ENCODE measurements at regions not wholly inside any gene's neighbourhood (a gene's known extent, or its start where the extent isn't known, plus 50 kb on each side); places are given as distances from the start of the nearest gene placed in this dataset.

DNA sequence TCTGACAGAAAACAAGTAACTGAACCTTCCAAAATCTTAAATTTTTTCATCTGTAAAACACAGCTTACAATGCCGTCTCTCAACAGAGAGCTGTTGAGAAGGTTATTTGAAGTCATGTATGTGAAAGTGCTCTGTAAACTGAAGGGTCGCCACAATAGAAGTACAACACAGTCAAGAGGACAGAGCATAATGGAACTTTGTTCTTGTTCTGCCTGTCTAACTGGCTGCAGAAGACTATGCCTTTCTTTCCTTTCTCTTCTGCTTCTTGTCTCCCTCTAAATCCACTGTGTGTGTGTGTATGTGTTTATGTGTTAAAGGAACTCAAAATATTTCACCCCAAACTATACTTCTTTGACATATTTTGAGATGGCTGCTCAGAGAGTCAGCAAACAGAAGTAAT, 365.8 kb upstream of the RND3 start:
- no peak for TF ChIP-seq EZH2phosphoT487 (IDR thresholded peaks at IDR 0.05; ENCODE audit: insufficient read depth, low read depth)
- TF ChIP-seq EZH2 (IDR thresholded peaks at IDR 0.05; ENCODE audit: insufficient read depth, poor library complexity, severe bottlenecking), result no peak
